Endodermal cell (in vitro differentiated cells): ENCODE measurements at regions not wholly inside any gene's neighbourhood (a gene's known extent, or its start where the extent isn't known, plus 50 kb on each side); places are given as distances from the start of the nearest gene placed in this dataset.

ENCODE experiments used
- DNase-seq: peaks from one replicate; pipeline ENCODE4 v3.0.0-alpha.2; 2017
- H3K27ac ChIP-seq: 2 replicates; pipeline ENCODE4 v1.5.1; 2013; ENCODE audit warnings: mild to moderate bottlenecking, low read depth, low read length, moderate library complexity
- H3K27me3 ChIP-seq: 2 replicates; pipeline ENCODE4 v1.6.1; 2013; ENCODE audit warnings: mild to moderate bottlenecking, low read length, moderate library complexity; ENCODE audit not compliant: insufficient read depth, control insufficient read depth, poor library complexity, severe bottlenecking
- H3K36me3 ChIP-seq: 2 replicates; pipeline ENCODE4 v1.7.0; 2013; ENCODE audit warnings: mild to moderate bottlenecking, low read length, moderate library complexity; ENCODE audit not compliant: control insufficient read depth, insufficient read depth
- H3K4me1 ChIP-seq: one replicate; pipeline ENCODE4 v1.7.0; 2013; ENCODE audit warnings: low read length; ENCODE audit not compliant: control insufficient read depth, insufficient read depth
- H3K4me3 ChIP-seq: 2 replicates; pipeline ENCODE4 v1.5.1; 2013; ENCODE audit warnings: mild to moderate bottlenecking, low read length, moderate library complexity
- H3K9ac ChIP-seq: 2 replicates; pipeline ENCODE4 v1.6.1; 2013; ENCODE audit warnings: mild to moderate bottlenecking, low read length, moderate library complexity; ENCODE audit not compliant: poor library complexity, severe bottlenecking; ENCODE audit errors: extremely low read depth
- H3K9me3 ChIP-seq: 2 replicates; pipeline ENCODE4 v1.6.1; 2013; ENCODE audit warnings: mild to moderate bottlenecking, low read length, moderate library complexity; ENCODE audit not compliant: control insufficient read depth
- H3K27ac Mint-ChIP-seq: 2 replicates; pipeline ENCODE4 v1.8.0; 2020; ENCODE audit warnings: mixed read lengths
- H3K27me3 Mint-ChIP-seq: 2 replicates; pipeline ENCODE4 v1.8.0; 2021; ENCODE audit warnings: mild to moderate bottlenecking, mixed read lengths; ENCODE audit not compliant: insufficient read depth
- H3K36me3 Mint-ChIP-seq: 2 replicates; pipeline ENCODE4 v1.8.0; 2020; ENCODE audit warnings: low read depth, mixed read lengths
- H3K4me1 Mint-ChIP-seq: 2 replicates; pipeline ENCODE4 v1.8.0; 2020; ENCODE audit warnings: mixed read lengths
- H3K4me3 Mint-ChIP-seq: 2 replicates; pipeline ENCODE4 v1.8.0; 2020; ENCODE audit warnings: mild to moderate bottlenecking, moderate library complexity, mixed read lengths
- H3K9me3 Mint-ChIP-seq: 2 replicates; pipeline ENCODE4 v1.8.0; 2020; ENCODE audit warnings: mild to moderate bottlenecking, mixed read lengths
- CTCF ChIP-seq: fragments of 200-600 bp; sonication (generic); conservative IDR thresholded peaks from 2 replicates; pipeline ENCODE4 v1.5.0; 2021; ENCODE audit warnings: antibody characterized with exemption, mild to moderate bottlenecking
- WGBS, 2 experiments: methylation state at CpG; one replicate each; pipeline versions ENCODE4 v1.1.5 to v1.1.7; 2013; ENCODE audit warnings: missing lambda C conversion rate in 2 of 2, mixed read lengths in 1 of 2; ENCODE audit not compliant: insufficient coverage in 1 of 2, insufficient read length in 1 of 2; 5-methylcytosine and 5-hydroxymethylcytosine counted together

GRCh38 chr5:9722601-9723180 is 92.5 kb upstream of the TAS2R1 start:
- H3K4me1 ChIP-seq = no peaks in the 10 kb centered on the region
- Mint-ChIP-seq H3K27ac (no peak overlapping the region), H3K4me3 (no peak overlapping the region), H3K9me3 (peaks cover 15% of the 10 kb centered on the region), H3K4me1 (no peaks in the 10 kb centered on the region), H3K36me3 (no peaks in the 10 kb centered on the region), H3K27me3 (peaks cover 1% of the 10 kb centered on the region)
- TF ChIP-seq CTCF = no peak
- 95 to 100% methylated on average over 4 of the region's 4 CpGs for WGBS, 2 experiments
- H3K4me3 ChIP-seq = no peak overlapping the region
- DNase-seq = no peak
- no peak overlapping the region for H3K27ac ChIP-seq
- H3K9ac ChIP-seq = no peak overlapping the region
- no peaks in the 10 kb centered on the region for H3K36me3 ChIP-seq
- H3K27me3 ChIP-seq = no peaks in the 10 kb centered on the region
- peaks cover 7% of the 10 kb centered on the region for H3K9me3 ChIP-seq

DNA sequence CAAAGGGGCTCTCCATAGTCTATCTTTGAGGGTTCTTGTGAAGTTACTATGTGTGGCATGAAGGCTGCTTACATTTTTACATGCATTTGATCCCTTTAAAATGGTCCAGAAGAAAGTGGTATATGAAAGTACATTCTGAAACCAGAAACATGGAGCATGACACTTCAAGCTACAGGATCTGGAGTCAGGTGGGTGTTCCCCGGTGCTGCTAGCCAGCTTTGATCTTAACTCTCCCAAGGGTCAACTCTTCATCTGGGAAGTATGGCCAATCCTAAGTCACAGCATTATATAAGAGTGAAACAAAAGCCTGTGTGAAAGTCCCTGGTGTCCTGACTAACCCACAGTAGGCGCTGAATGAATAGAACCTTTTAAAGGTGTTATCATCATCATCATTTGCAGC is 91.0 kb upstream of the TAS2R1 start:
- WGBS, 2 experiments = 89 to 92% methylated on average over 2 of the region's 2 CpGs
- no peaks in the 10 kb centered on the region for H3K4me1 Mint-ChIP-seq

DNA sequence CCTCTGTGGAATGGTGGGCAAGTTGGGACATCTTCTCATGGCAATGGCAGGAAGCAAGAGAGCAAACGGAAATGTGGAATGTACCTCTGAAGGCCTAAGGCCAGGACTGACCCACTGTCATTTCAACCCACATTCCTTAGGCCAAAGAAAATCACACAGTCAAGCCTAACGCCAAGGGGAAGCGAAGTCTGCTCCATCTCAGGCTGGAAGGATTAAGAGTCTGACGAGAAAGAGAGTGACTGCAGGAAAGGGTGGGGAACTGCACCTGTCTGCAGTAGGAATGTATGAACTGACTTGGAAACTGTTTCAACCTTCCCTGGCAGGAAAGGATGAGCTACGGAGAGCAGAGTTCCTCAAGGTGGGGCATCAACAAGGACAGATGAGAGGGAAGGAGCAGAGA is 90.2 kb upstream of the TAS2R1 start:
- no peak overlapping the region for H3K9ac ChIP-seq
- H3K4me1 Mint-ChIP-seq = no peaks in the 10 kb centered on the region
- H3K9me3 ChIP-seq = no peaks in the 10 kb centered on the region
- H3K27ac Mint-ChIP-seq = no peak overlapping the region
- no peak for TF ChIP-seq CTCF
- H3K36me3 Mint-ChIP-seq = no peaks in the 10 kb centered on the region
- H3K27ac ChIP-seq = no peak overlapping the region
- DNase-seq = no peak
- peaks cover 5% of the 10 kb centered on the region for H3K9me3 Mint-ChIP-seq
- no peaks in the 10 kb centered on the region for H3K27me3 ChIP-seq
- no peaks in the 10 kb centered on the region for H3K36me3 ChIP-seq
- H3K4me3 Mint-ChIP-seq = no peak overlapping the region
- H3K27me3 Mint-ChIP-seq = peaks cover 1% of the 10 kb centered on the region
- WGBS, 2 experiments = 88 to 90% methylated on average over 5 of the region's 5 CpGs
- H3K4me1 ChIP-seq = no peaks in the 10 kb centered on the region
- H3K4me3 ChIP-seq = no peak overlapping the region

More for the DNA sequence above, 91.0 kb upstream of the TAS2R1 start:
- H3K36me3 Mint-ChIP-seq = no peaks in the 10 kb centered on the region
- Histone ChIP-seq H3K36me3 (no peaks in the 10 kb centered on the region), H3K27me3 (no peaks in the 10 kb centered on the region), H3K27ac (no peak overlapping the region), H3K4me1 (no peaks in the 10 kb centered on the region), H3K9ac (no peak overlapping the region), H3K4me3 (no peak overlapping the region), H3K9me3 (no peaks in the 10 kb centered on the region)
- H3K27me3 Mint-ChIP-seq = peaks cover 1% of the 10 kb centered on the region
- TF ChIP-seq CTCF = no peak
- DNase-seq = no peak
- H3K27ac Mint-ChIP-seq = no peak overlapping the region
- H3K9me3 Mint-ChIP-seq = peaks cover 12% of the 10 kb centered on the region
- no peak overlapping the region for H3K4me3 Mint-ChIP-seq
